ENCODE measurements at regions not wholly inside any gene's neighbourhood (a gene's known extent, or its start where the extent isn't known, plus 50 kb on each side); places are given as distances from the start of the nearest gene placed in this dataset.

- no peak overlapping the region for H3K27ac Mint-ChIP-seq
- H3K27me3 Mint-ChIP-seq: no peaks in the 10 kb centered on the region
- CTCF ChIA-PET: no interaction called here
- POLR2A ChIA-PET: no interaction called here
- Histone ChIP-seq H3K36me3 (ENCODE audit: insufficient read depth, low read length) (no peaks in the 10 kb centered on the region), H3K4me1 (ENCODE audit: insufficient read depth, low read length) (no peaks in the 10 kb centered on the region), H3K4me3 (ENCODE audit: low read length) (no peak overlapping the region), H3K27me3 (ENCODE audit: control insufficient read depth in 1 of 2, insufficient read depth in 2 of 2, low read length in 2 of 2) (no peaks in the 10 kb centered on the region), H3K9me3 (ENCODE audit: control insufficient read depth in 1 of 2, insufficient read depth in 1 of 2, low read length in 2 of 2) (peaks cover 0 to 27% of the 10 kb centered on the region in 2 experiments), H3K27ac (ENCODE audit: low read depth in 1 of 2, low read length in 2 of 2) (no peak overlapping the region)
- DNase-seq (no peak), ATAC-seq (ENCODE audit: poor library complexity) (no peak)
- H3K4me1 Mint-ChIP-seq (ENCODE audit: low read depth): no peaks in the 10 kb centered on the region
- no peak overlapping the region for H3K4me3 Mint-ChIP-seq
- intact Hi-C loops (cut with DNase I, micrococcal nuclease): no loop called here
- TF ChIP-seq CTCF (IDR thresholded peaks at IDR 0.05): no peak
- H3K9me3 Mint-ChIP-seq: no peaks in the 10 kb centered on the region
- no peaks in the 10 kb centered on the region for H3K36me3 Mint-ChIP-seq (ENCODE audit: low read depth)
Measured at GRCh38 chr13:112244495-112245177, 131.5 kb upstream of the SPACA7 start.

- ChIA-PET POLR2A (no interaction called here), CTCF (no interaction called here)
- no peaks in the 10 kb centered on the region for H3K27me3 ChIP-seq (ENCODE audit: control insufficient read depth in 1 of 2, insufficient read depth in 2 of 2, low read length in 2 of 2)
- H3K4me1 Mint-ChIP-seq (ENCODE audit: low read depth): no peaks in the 10 kb centered on the region
- no peaks in the 10 kb centered on the region for H3K36me3 Mint-ChIP-seq (ENCODE audit: low read depth)
- no peak overlapping the region for H3K27ac Mint-ChIP-seq
- no peak overlapping the region for H3K4me3 ChIP-seq (ENCODE audit: low read length)
- no peaks in the 10 kb centered on the region for H3K36me3 ChIP-seq (ENCODE audit: insufficient read depth, low read length)
- no peak for TF ChIP-seq CTCF (IDR thresholded peaks at IDR 0.05)
- no peaks in the 10 kb centered on the region for H3K4me1 ChIP-seq (ENCODE audit: insufficient read depth, low read length)
- H3K27ac ChIP-seq (ENCODE audit: low read depth in 1 of 2, low read length in 2 of 2): no peak overlapping the region
- ATAC-seq (ENCODE audit: poor library complexity) (no peak), DNase-seq (no peak)
- no peaks in the 10 kb centered on the region for H3K27me3 Mint-ChIP-seq
- H3K9me3 ChIP-seq (ENCODE audit: control insufficient read depth in 1 of 2, insufficient read depth in 1 of 2, low read length in 2 of 2): peaks cover 0 to 33% of the 10 kb centered on the region in 2 experiments
- H3K4me3 Mint-ChIP-seq: no peak overlapping the region
- intact Hi-C loops (cut with DNase I, micrococcal nuclease): no loop called here
- no peaks in the 10 kb centered on the region for H3K9me3 Mint-ChIP-seq
Measured at GRCh38 chr13:112245179-112245724, 130.9 kb upstream of the SPACA7 start.

GRCh38 chr13:112245989-112246388, 130.2 kb upstream of the SPACA7 start:
- intact Hi-C loops (cut with DNase I, micrococcal nuclease): no loop called here
- H3K27ac Mint-ChIP-seq: no peak overlapping the region
- H3K4me1 ChIP-seq (ENCODE audit: insufficient read depth, low read length): no peaks in the 10 kb centered on the region
- H3K27me3 Mint-ChIP-seq: no peaks in the 10 kb centered on the region
- TF ChIP-seq CTCF (IDR thresholded peaks at IDR 0.05): no peak
- CTCF ChIA-PET: no interaction called here
- POLR2A ChIA-PET: no interaction called here
- H3K9me3 Mint-ChIP-seq: no peaks in the 10 kb centered on the region
- H3K36me3 ChIP-seq (ENCODE audit: insufficient read depth, low read length): no peaks in the 10 kb centered on the region
- H3K27ac ChIP-seq (ENCODE audit: low read depth in 1 of 2, low read length in 2 of 2): no peak overlapping the region
- H3K4me3 Mint-ChIP-seq: no peak overlapping the region
- H3K9me3 ChIP-seq (ENCODE audit: control insufficient read depth in 1 of 2, insufficient read depth in 1 of 2, low read length in 2 of 2): peaks cover 0 to 41% of the 10 kb centered on the region in 2 experiments
- H3K36me3 Mint-ChIP-seq (ENCODE audit: low read depth): no peaks in the 10 kb centered on the region
- H3K27me3 ChIP-seq (ENCODE audit: control insufficient read depth in 1 of 2, insufficient read depth in 2 of 2, low read length in 2 of 2): peaks cover 0 to 2% of the 10 kb centered on the region in 2 experiments
- ATAC-seq (ENCODE audit: poor library complexity): no peak
- no peak overlapping the region for H3K4me3 ChIP-seq (ENCODE audit: low read length)
- DNase-seq: no peak
- H3K4me1 Mint-ChIP-seq (ENCODE audit: low read depth): no peaks in the 10 kb centered on the region

All from CD4-positive, alpha-beta T cell (primary cell).